ENCODE measurements at regions not wholly inside any gene's neighbourhood (a gene's known extent, or its start where the extent isn't known, plus 50 kb on each side); places are given as distances from the start of the nearest gene placed in this dataset.
A peak's percentile ranks its signal among the peaks of the same experiment; 100 is the strongest.
"Not testable (repeated sequence)": the region's sequence is repeated elsewhere in the genome, so short reads cannot be mapped to it uniquely, and the experiment has no call there.

- no peak for DNase-seq (ENCODE audit: low read depth)
These were observed 50.7 kb upstream of the EDARADD start for GRCh38 chr1:236343246-236343870.

- DNase-seq (ENCODE audit: low read depth): no peak
These were observed 51.5 kb upstream of the EDARADD start for GRCh38 chr1:236342403-236343245.

- no peak for DNase-seq (ENCODE audit: low read depth)
These were observed 52.8 kb upstream of the EDARADD start for GRCh38 chr1:236341298-236341697.

GRCh38 chr1:236338096-236338495, 56.0 kb upstream of the EDARADD start:
- peak; percentile 20 for DNase-seq (ENCODE audit: low read depth)

GRCh38 chr1:236336084-236336483, 54.3 kb upstream of the ERO1B start:
- no peak for DNase-seq (ENCODE audit: low read depth)

DNA sequence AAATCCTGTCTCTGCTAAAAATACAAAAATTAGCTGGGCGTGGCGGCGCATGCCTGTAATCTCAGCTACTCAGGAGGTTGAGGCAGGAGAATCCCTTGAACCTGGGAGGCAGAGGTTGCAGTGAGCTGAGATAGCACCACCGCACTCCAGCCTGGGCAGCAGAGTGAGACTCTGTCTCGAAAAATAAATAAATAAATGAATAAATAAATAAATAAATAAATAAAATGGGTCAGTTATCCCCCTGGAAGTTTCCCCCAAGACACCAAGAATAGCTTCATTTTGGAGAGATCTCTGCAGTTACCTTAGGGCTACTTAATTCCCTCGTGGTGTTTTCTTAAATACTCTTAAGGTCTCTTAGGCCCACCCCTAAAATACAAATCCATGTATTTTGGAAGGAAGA, 53.9 kb upstream of the ERO1B start:
- DNase-seq (ENCODE audit: low read depth): not testable (repeated sequence)

- DNase-seq (ENCODE audit: low read depth): no peak
These were observed 53.3 kb upstream of the ERO1B start for GRCh38 chr1:236334893-236335545.

- no peak for DNase-seq (ENCODE audit: low read depth)
These were observed 50.5 kb upstream of the ERO1B start for GRCh38 chr1:236332092-236332758.

All from non-pigmented ciliary epithelial cell (primary cell).